ENCODE measurements at regions not wholly inside any gene's neighbourhood (a gene's known extent, or its start where the extent isn't known, plus 50 kb on each side); places are given as distances from the start of the nearest gene placed in this dataset.

GRCh38 chr18:23336101-23336500, 117.0 kb upstream of the RIOK3 start:
- Histone ChIP-seq H3K56ac (ENCODE audit: insufficient read length, low read depth, low read length) (no peak overlapping the region), H2BK120ac (ENCODE audit: low read depth, low read length, poor library complexity, severe bottlenecking) (no peak overlapping the region), H2BK12ac (ENCODE audit: insufficient read length, low read depth, low read length) (no peak overlapping the region), H3K18ac (ENCODE audit: insufficient read length, low read depth, low read length) (no peak overlapping the region), H3T11ph (ENCODE audit: low read length) (no peak overlapping the region), H3K4ac (ENCODE audit: low read depth, low read length) (no peak overlapping the region), H2BK15ac (ENCODE audit: low read depth, low read length) (no peak overlapping the region), H3K9ac (ENCODE audit: extremely low read depth, insufficient read length, low read length) (no peak overlapping the region), H4K91ac (ENCODE audit: insufficient read length, low read depth, low read length) (no peak overlapping the region), H3K23ac (ENCODE audit: insufficient read length, low read depth, low read length) (no peak overlapping the region), H3K27me3 (ENCODE audit: insufficient read depth, low read length) (no peaks in the 10 kb centered on the region), H2BK5ac (ENCODE audit: insufficient read length, low read length) (no peak overlapping the region), H2AK5ac (ENCODE audit: insufficient read length, low read length) (no peak overlapping the region), H4K20me1 (ENCODE audit: control insufficient read depth, insufficient read depth, insufficient read length) (no peaks in the 10 kb centered on the region), H3K14ac (ENCODE audit: insufficient read depth, low read length) (no peak overlapping the region), H3K9me3 (ENCODE audit: control insufficient read depth, low read depth, low read length) (no peaks in the 10 kb centered on the region), H2AFZ (ENCODE audit: low read length) (no peak overlapping the region), H4K5ac (ENCODE audit: insufficient read length, low read depth, low read length) (no peak overlapping the region), H3K4me1 (ENCODE audit: insufficient read depth, low read length) (peaks cover 2% of the 10 kb centered on the region; the same call in 1 of the 2 replicates), H3K79me2 (ENCODE audit: insufficient read depth, low read length) (no peaks in the 10 kb centered on the region), H4K8ac (replicated peaks; ENCODE audit: insufficient read length, low read depth, low read length) (no peak overlapping the region), H3K23me2 (ENCODE audit: insufficient read length, low read depth, low read length, poor library complexity, severe bottlenecking) (no peaks in the 10 kb centered on the region), H3K79me1 (ENCODE audit: insufficient read depth, low read depth, low read length, poor library complexity, severe bottlenecking) (no peaks in the 10 kb centered on the region), H3K4me2 (ENCODE audit: insufficient read depth, insufficient read length, low read length) (no peak overlapping the region), H2BK20ac (ENCODE audit: low read depth, low read length, poor library complexity, severe bottlenecking) (no peak overlapping the region), H3K27ac (ENCODE audit: insufficient read length, low read depth, low read length) (no peak overlapping the region)
- TF ChIP-seq CTCF (conservative IDR thresholded peaks at IDR 0.05): no peak
- no peak overlapping the region for H3K4me3 Mint-ChIP-seq
- H3K9me3 Mint-ChIP-seq: no peaks in the 10 kb centered on the region; a peak in 1 of 5 replicates
- H3K36me3 Mint-ChIP-seq (ENCODE audit: insufficient read depth in 1 of 3, low read depth in 3 of 3): peaks cover 0 to 6% (median 0%) of the 10 kb centered on the region in 3 experiments; a peak in 1 of 7 replicates
- peak overlapping the region in 1 of 3 experiments; percentile 29; a peak in 1 of 7 replicates for H3K27ac Mint-ChIP-seq
- WGBS (ENCODE audit: extremely low coverage, insufficient read length, low lambda C conversion rate): no CpG with 5 or more reads among the region's 6 CpGs
- no peak for DNase-seq
- no peaks in the 10 kb centered on the region for H3K27me3 Mint-ChIP-seq (ENCODE audit: low read depth)
- peaks cover 15% of the 10 kb centered on the region in 2 experiments for H3K4me1 Mint-ChIP-seq
